Sigmoid colon (tissue), 4 donors: ENCODE measurements at regions not wholly inside any gene's neighbourhood (a gene's known extent, or its start where the extent isn't known, plus 50 kb on each side); places are given as distances from the start of the nearest gene placed in this dataset.

ENCODE experiments used
- CTCF ChIP-seq, 4 experiments: fragments of 450-650 bp in 3 of 4; fragments of 200-600 bp in 1 of 4; IDR thresholded peaks; one replicate each; pipeline ENCODE4 v1.5.1; 2016 to 2019; ENCODE audit warnings: antibody characterized with exemption in 4 of 4, mild to moderate bottlenecking in 3 of 4, moderate library complexity in 2 of 4
- EP300 ChIP-seq, 4 donors: sonication (generic); formaldehyde crosslinking; IDR thresholded peaks; one replicate each; pipeline ENCODE4 v1.6.1; 2017; ENCODE audit warnings: antibody characterized with exemption in 4 of 4
- POLR2A ChIP-seq, 2 donors: fragments of 450-650 bp; IDR thresholded peaks; one replicate each; pipeline ENCODE4 v1.6.1; 2016; ENCODE audit warnings: antibody characterized with exemption in 2 of 2, mild to moderate bottlenecking in 2 of 2, moderate library complexity in 2 of 2
- POLR2AphosphoS5 ChIP-seq, 4 donors: sonication (generic); formaldehyde crosslinking; IDR thresholded peaks; one replicate each; pipeline ENCODE4 v1.6.1; 2017; ENCODE audit warnings: antibody characterized with exemption in 4 of 4

- TF ChIP-seq CTCF (IDR thresholded peaks at IDR 0.05) (no peak), EP300 (IDR thresholded peaks at IDR 0.05) (no peak), POLR2A (IDR thresholded peaks at IDR 0.05) (no peak), POLR2AphosphoS5 (IDR thresholded peaks at IDR 0.05) (no peak)
Measured at GRCh38 chr9:749716-750115, 91.8 kb upstream of the DMRT1 start.
